Uterus (tissue), 2 donors: ENCODE measurements at regions not wholly inside any gene's neighbourhood (a gene's known extent, or its start where the extent isn't known, plus 50 kb on each side); places are given as distances from the start of the nearest gene placed in this dataset.

Experiments used
- CTCF ChIP-seq, 4 experiments: fragments of 200-600 bp in 2 of 4; fragments of 450-650 bp in 2 of 4; sonication (generic) in 2 of 4; IDR thresholded peaks; one replicate each; pipeline ENCODE4 v1.5.1; 2016 to 2019; ENCODE audit warnings: antibody characterized with exemption in 4 of 4, mild to moderate bottlenecking in 2 of 4, moderate library complexity in 1 of 4
- POLR2A ChIP-seq, 2 donors: fragments of 450-650 bp; IDR thresholded peaks; one replicate each; pipeline ENCODE4 v1.6.1; 2016; ENCODE audit warnings: antibody characterized with exemption in 2 of 2, mild to moderate bottlenecking in 1 of 2, moderate library complexity in 1 of 2

- TF ChIP-seq POLR2A (IDR thresholded peaks at IDR 0.05), result no peak
- TF ChIP-seq CTCF (IDR thresholded peaks at IDR 0.05), result no peak
Measured at GRCh38 chr22:48711031-48711431, 1116.6 kb downstream of the BRD1 start.
